ENCODE measurements at regions not wholly inside any gene's neighbourhood (a gene's known extent, or its start where the extent isn't known, plus 50 kb on each side); places are given as distances from the start of the nearest gene placed in this dataset.

GRCh38 chr2:139925903-139926302, 1145.7 kb upstream of the NXPH2 start:
- TF ChIP-seq CTCF (IDR thresholded peaks at IDR 0.05; ENCODE audit: insufficient read depth, low read depth, low read length, missing control alignments) = no peak
- no peak for DNase-seq (ENCODE audit: low read depth)
- H3K4me3 ChIP-seq (ENCODE audit: low read depth, low read length) = no peak overlapping the region

- no peak overlapping the region for H3K4me3 ChIP-seq (ENCODE audit: low read depth, low read length)
- no peak for DNase-seq (ENCODE audit: low read depth)
- TF ChIP-seq CTCF (IDR thresholded peaks at IDR 0.05; ENCODE audit: insufficient read depth, low read depth, low read length, missing control alignments) = no peak
These were observed 1143.9 kb upstream of the NXPH2 start for GRCh38 chr2:139924070-139924469.

GRCh38 chr2:139918982-139919381, 1138.8 kb upstream of the NXPH2 start:
- no peak for TF ChIP-seq CTCF (IDR thresholded peaks at IDR 0.05; ENCODE audit: insufficient read depth, low read depth, low read length, missing control alignments)
- H3K4me3 ChIP-seq (ENCODE audit: low read depth, low read length) = no peak overlapping the region
- DNase-seq (ENCODE audit: low read depth) = no peak

- DNase-seq (ENCODE audit: low read depth) = no peak
- H3K4me3 ChIP-seq (ENCODE audit: low read depth, low read length) = no peak overlapping the region
- no peak for TF ChIP-seq CTCF (IDR thresholded peaks at IDR 0.05; ENCODE audit: insufficient read depth, low read depth, low read length, missing control alignments)
These were observed 1137.6 kb upstream of the NXPH2 start for GRCh38 chr2:139917690-139918384.

GRCh38 chr2:139916822-139917221, 1136.6 kb upstream of the NXPH2 start:
- TF ChIP-seq CTCF (IDR thresholded peaks at IDR 0.05; ENCODE audit: insufficient read depth, low read depth, low read length, missing control alignments) = no peak
- DNase-seq (ENCODE audit: low read depth) = no peak

GRCh38 chr2:139911160-139911559, 1131.0 kb upstream of the NXPH2 start:
- H3K4me3 ChIP-seq (ENCODE audit: low read depth, low read length) = no peak overlapping the region
- TF ChIP-seq CTCF (IDR thresholded peaks at IDR 0.05; ENCODE audit: insufficient read depth, low read depth, low read length, missing control alignments) = no peak
- DNase-seq (ENCODE audit: low read depth) = no peak

More at GRCh38 chr2:139916822-139917221, 1136.6 kb upstream of the NXPH2 start:
- H3K4me3 ChIP-seq (ENCODE audit: low read depth, low read length) = no peak overlapping the region

GRCh38 chr2:139909136-139909535, 1128.9 kb upstream of the NXPH2 start:
- TF ChIP-seq CTCF (IDR thresholded peaks at IDR 0.05; ENCODE audit: insufficient read depth, low read depth, low read length, missing control alignments) = no peak
- H3K4me3 ChIP-seq (ENCODE audit: low read depth, low read length) = no peak overlapping the region
- DNase-seq (ENCODE audit: low read depth) = no peak

Data from GM12865 (cell line).